Adipocyte (in vitro differentiated cells): ENCODE measurements at regions not wholly inside any gene's neighbourhood (a gene's known extent, or its start where the extent isn't known, plus 50 kb on each side); places are given as distances from the start of the nearest gene placed in this dataset.

Experiments
- DNase-seq: peaks from one replicate; pipeline ENCODE4 v3.0.0-alpha.2; 2015; ENCODE audit warnings: low read depth
- H3K27me3 ChIP-seq: replicated peaks from 2 replicates; pipeline ENCODE4 v1.7.0; 2013; ENCODE audit warnings: mild to moderate bottlenecking, low read length, moderate library complexity; ENCODE audit not compliant: control insufficient read depth, insufficient read depth
- H3K36me3 ChIP-seq: 2 replicates; pipeline ENCODE4 v1.7.0; 2013; ENCODE audit warnings: low read length, mild to moderate bottlenecking, moderate library complexity; ENCODE audit not compliant: control insufficient read depth, insufficient read depth, severe bottlenecking
- H3K4me1 ChIP-seq: 2 replicates; pipeline ENCODE4 v1.7.0; 2013; ENCODE audit warnings: mild to moderate bottlenecking, low read length, moderate library complexity; ENCODE audit not compliant: control insufficient read depth, insufficient read depth
- H3K4me3 ChIP-seq: 2 replicates; pipeline ENCODE4 v1.7.0; 2013; ENCODE audit warnings: mild to moderate bottlenecking, low read length, moderate library complexity
- H3K9ac ChIP-seq: 2 replicates; pipeline ENCODE4 v1.7.0; 2013; ENCODE audit warnings: mild to moderate bottlenecking, low read length, moderate library complexity
- H3K9me3 ChIP-seq: 2 replicates; pipeline ENCODE4 v1.7.0; 2013; ENCODE audit warnings: mild to moderate bottlenecking, low read length, moderate library complexity; ENCODE audit not compliant: control insufficient read depth

- peaks cover 52% of the 10 kb centered on the region for H3K9me3 ChIP-seq
- no peak for DNase-seq
- H3K4me1 ChIP-seq = no peaks in the 10 kb centered on the region
- no peak overlapping the region for H3K9ac ChIP-seq
- H3K4me3 ChIP-seq = no peak overlapping the region
- no peaks in the 10 kb centered on the region for H3K36me3 ChIP-seq
- H3K27me3 ChIP-seq = no peaks in the 10 kb centered on the region
These were observed 308.8 kb upstream of the IRX2 start for GRCh38 chr5:3060283-3060682.

- Histone ChIP-seq H3K9me3 (peaks cover 50% of the 10 kb centered on the region), H3K4me3 (no peak overlapping the region)
These were observed 308.0 kb upstream of the IRX2 start for GRCh38 chr5:3059488-3059887.

DNA sequence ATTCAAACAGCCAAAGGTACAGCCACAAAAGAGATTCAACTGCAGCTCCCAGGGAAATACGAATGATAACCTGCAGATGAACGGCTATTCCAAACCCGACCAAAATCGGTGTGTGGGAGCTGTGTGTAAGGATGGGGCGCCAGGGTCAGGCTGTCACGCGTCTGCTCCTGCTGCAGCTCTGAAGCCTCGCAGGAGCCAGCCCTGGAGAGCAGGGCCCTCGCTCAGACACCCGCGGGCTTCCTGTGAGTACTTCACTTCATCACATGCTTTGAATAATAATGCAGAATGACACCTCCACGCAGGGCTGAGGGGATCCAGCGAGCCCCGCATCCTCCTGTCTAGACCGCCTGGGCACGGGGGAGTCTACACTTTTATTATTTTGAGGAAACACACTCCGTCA lies 307.5 kb upstream of the IRX2 start:
- H3K9ac ChIP-seq = no peak overlapping the region
- DNase-seq = no peak
- peaks cover 50% of the 10 kb centered on the region for H3K9me3 ChIP-seq

More at GRCh38 chr5:3059488-3059887, 308.0 kb upstream of the IRX2 start:
- Histone ChIP-seq H3K36me3 (no peaks in the 10 kb centered on the region), H3K4me1 (no peaks in the 10 kb centered on the region), H3K27me3 (no peaks in the 10 kb centered on the region), H3K9ac (no peak overlapping the region)
- DNase-seq = no peak

GRCh38 chr5:3056866-3057265 lies 305.4 kb upstream of the IRX2 start:
- no peak overlapping the region for H3K4me3 ChIP-seq
- peaks cover 40% of the 10 kb centered on the region for H3K9me3 ChIP-seq
- H3K36me3 ChIP-seq = no peaks in the 10 kb centered on the region
- no peaks in the 10 kb centered on the region for H3K4me1 ChIP-seq
- DNase-seq = no peak
- H3K27me3 ChIP-seq = no peaks in the 10 kb centered on the region
- no peak overlapping the region for H3K9ac ChIP-seq

More for the DNA sequence above, 307.5 kb upstream of the IRX2 start:
- H3K27me3 ChIP-seq = no peaks in the 10 kb centered on the region
- no peaks in the 10 kb centered on the region for H3K4me1 ChIP-seq
- H3K4me3 ChIP-seq = no peak overlapping the region
- H3K36me3 ChIP-seq = no peaks in the 10 kb centered on the region

GRCh38 chr5:3051400-3051799 lies 299.9 kb upstream of the IRX2 start:
- no peak for DNase-seq
- Histone ChIP-seq H3K4me3 (no peak overlapping the region), H3K36me3 (no peaks in the 10 kb centered on the region), H3K9me3 (peaks cover 2% of the 10 kb centered on the region), H3K4me1 (no peaks in the 10 kb centered on the region), H3K27me3 (no peaks in the 10 kb centered on the region), H3K9ac (no peak overlapping the region)

- no peak for DNase-seq
- Histone ChIP-seq H3K9ac (no peak overlapping the region), H3K4me3 (no peak overlapping the region), H3K9me3 (peaks cover 2% of the 10 kb centered on the region), H3K27me3 (no peaks in the 10 kb centered on the region), H3K4me1 (no peaks in the 10 kb centered on the region), H3K36me3 (no peaks in the 10 kb centered on the region)
These were observed 299.4 kb upstream of the IRX2 start for GRCh38 chr5:3050863-3051262.

GRCh38 chr5:3049261-3049660 lies 297.8 kb upstream of the IRX2 start:
- DNase-seq = no peak
- H3K36me3 ChIP-seq = no peaks in the 10 kb centered on the region
- H3K9me3 ChIP-seq = peaks cover 2% of the 10 kb centered on the region
- no peaks in the 10 kb centered on the region for H3K4me1 ChIP-seq
- no peak overlapping the region for H3K9ac ChIP-seq
- no peaks in the 10 kb centered on the region for H3K27me3 ChIP-seq
- no peak overlapping the region for H3K4me3 ChIP-seq

GRCh38 chr5:3047212-3047774 lies 295.8 kb upstream of the IRX2 start:
- Histone ChIP-seq H3K9ac (no peak overlapping the region), H3K27me3 (no peaks in the 10 kb centered on the region), H3K9me3 (peaks cover 2% of the 10 kb centered on the region), H3K36me3 (no peaks in the 10 kb centered on the region), H3K4me1 (no peaks in the 10 kb centered on the region), H3K4me3 (no peak overlapping the region)
- DNase-seq = no peak

- H3K27me3 ChIP-seq = no peaks in the 10 kb centered on the region
- H3K36me3 ChIP-seq = no peaks in the 10 kb centered on the region
- no peak overlapping the region for H3K9ac ChIP-seq
- H3K4me3 ChIP-seq = no peak overlapping the region
- no peak for DNase-seq
- H3K9me3 ChIP-seq = peaks cover 2% of the 10 kb centered on the region
- H3K4me1 ChIP-seq = no peaks in the 10 kb centered on the region
These were observed 292.1 kb upstream of the IRX2 start for GRCh38 chr5:3043600-3043999.

DNA sequence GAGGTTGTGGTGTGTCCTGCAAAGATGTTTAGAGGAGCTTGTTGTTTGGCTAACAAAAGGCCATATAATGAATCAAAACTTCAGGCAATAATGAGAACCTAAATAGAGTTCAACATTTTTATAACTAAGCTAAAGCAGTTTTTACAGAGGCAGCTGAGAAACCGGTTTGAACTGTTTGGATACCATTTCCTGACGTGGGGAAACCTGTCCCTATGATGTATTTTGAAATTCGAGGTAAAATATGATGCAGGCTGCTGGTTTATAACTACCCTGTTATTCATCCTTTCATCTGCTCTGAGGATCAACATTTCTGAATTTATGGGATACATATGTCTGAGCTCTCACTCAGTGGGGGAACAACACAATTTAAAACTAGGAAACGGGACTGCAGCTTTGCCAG lies 289.5 kb upstream of the IRX2 start:
- Histone ChIP-seq H3K9ac (no peak overlapping the region), H3K9me3 (peaks cover 3% of the 10 kb centered on the region), H3K4me1 (no peaks in the 10 kb centered on the region), H3K36me3 (no peaks in the 10 kb centered on the region), H3K27me3 (no peaks in the 10 kb centered on the region), H3K4me3 (no peak overlapping the region)
- DNase-seq = no peak

DNA sequence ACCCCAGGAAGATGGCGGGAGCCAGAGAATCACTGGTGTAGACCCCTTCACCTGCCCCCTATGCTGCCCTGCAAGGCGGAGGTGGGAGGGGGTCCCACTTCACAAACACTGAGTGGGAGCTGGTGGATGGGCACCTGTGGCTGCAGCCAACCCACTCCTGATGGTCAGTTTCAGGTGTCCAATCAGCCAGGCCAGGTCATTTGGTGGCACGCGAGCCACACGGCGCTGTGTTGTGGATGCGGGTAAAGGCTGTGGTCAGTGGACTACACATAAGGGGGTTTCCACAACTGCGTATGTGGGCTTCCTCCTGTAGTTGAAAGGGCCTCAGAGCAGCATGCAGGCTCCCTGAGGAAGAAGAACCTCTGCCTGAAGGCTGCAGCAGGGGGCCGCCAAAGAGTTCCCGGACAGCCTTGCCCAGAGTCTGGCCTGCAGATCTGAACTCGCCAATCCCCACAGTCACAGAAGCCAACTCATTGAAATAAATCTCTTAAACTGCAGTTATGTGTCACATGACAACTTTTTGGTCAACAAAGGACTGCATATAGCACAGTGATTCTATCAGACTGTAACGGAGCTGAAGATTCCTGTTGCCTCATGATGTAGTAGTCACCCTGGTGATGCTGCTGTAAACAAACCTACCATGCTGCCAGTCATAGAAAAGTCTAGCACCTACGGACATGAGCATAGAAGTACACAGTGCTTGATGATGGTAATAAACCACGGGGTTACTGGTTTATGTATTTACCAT lies 284.7 kb upstream of the IRX2 start:
- no peak for DNase-seq
- Histone ChIP-seq H3K27me3 (no peaks in the 10 kb centered on the region), H3K4me1 (no peaks in the 10 kb centered on the region), H3K36me3 (no peaks in the 10 kb centered on the region), H3K9ac (no peak overlapping the region), H3K9me3 (peaks cover 3% of the 10 kb centered on the region), H3K4me3 (no peak overlapping the region)

GRCh38 chr5:3035452-3035851 lies 284.0 kb upstream of the IRX2 start:
- H3K4me1 ChIP-seq = no peaks in the 10 kb centered on the region
- no peaks in the 10 kb centered on the region for H3K36me3 ChIP-seq
- H3K9me3 ChIP-seq = peaks cover 3% of the 10 kb centered on the region
- H3K9ac ChIP-seq = no peak overlapping the region
- no peak for DNase-seq
- H3K27me3 ChIP-seq = no peaks in the 10 kb centered on the region
- H3K4me3 ChIP-seq = no peak overlapping the region
